ENCODE measurements at regions not wholly inside any gene's neighbourhood (a gene's known extent, or its start where the extent isn't known, plus 50 kb on each side); places are given as distances from the start of the nearest gene placed in this dataset.
"Not testable (repeated sequence)": the region's sequence is repeated elsewhere in the genome, so short reads cannot be mapped to it uniquely, and the experiment has no call there.

GRCh38 chr3:137820366-137820765 lies 56.3 kb downstream of the SOX14 start:
- DNase-seq, result no peak

DNA sequence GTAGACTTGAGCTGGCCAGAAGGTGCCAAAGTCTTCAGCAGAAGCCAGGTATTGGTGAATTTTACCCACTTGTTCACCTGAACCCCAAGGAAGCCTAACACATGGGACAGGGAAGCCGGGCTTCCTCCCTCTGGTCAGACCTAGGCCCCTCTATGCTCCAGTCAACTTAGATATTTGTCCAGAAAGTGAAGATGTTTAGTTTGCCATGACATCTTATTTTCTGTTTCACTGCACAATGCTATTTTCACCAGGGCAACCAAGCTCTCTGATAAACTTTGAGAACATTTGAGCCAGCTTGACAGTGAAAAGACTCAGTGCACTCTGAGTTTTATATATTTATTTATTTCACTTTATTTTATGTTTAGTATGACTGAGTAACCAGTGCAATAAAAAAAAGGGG lies 71.0 kb downstream of the SOX14 start:
- no peak for DNase-seq

GRCh38 chr3:137845194-137845593 lies 81.1 kb downstream of the SOX14 start:
- no peak for DNase-seq

- no peak for DNase-seq
Observed at GRCh38 chr3:137845666-137846065, 81.6 kb downstream of the SOX14 start.

DNA sequence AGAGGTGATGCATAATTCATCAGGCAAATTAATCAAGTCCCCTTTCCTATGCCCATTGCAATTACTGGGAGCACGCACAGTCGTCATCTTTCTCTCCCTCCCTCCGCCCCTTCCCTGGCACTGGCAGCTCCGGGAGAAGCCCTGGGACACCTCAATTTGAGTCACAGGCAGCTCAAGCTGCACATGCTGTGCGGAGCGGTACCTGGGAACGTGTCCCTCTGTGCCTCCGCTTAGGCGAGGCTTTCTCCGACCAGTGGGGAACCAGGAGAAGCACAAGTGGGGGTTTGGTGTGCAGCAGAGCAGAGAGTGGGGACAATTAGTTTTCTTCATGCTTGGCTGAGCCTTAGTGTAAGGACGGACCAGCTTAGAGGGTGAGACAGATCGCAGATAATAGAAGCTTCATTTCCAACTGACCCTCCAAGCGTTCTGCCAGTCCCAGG lies 88.3 kb downstream of the SOX14 start:
- DNase-seq, result no peak

- DNase-seq, result no peak
Observed at GRCh38 chr3:137854533-137855261, 90.6 kb downstream of the SOX14 start.

- DNase-seq, result no peak
Observed at GRCh38 chr3:137866001-137866400, 101.9 kb downstream of the SOX14 start.

GRCh38 chr3:137866933-137867332 lies 102.8 kb downstream of the SOX14 start:
- no peak for DNase-seq

DNA sequence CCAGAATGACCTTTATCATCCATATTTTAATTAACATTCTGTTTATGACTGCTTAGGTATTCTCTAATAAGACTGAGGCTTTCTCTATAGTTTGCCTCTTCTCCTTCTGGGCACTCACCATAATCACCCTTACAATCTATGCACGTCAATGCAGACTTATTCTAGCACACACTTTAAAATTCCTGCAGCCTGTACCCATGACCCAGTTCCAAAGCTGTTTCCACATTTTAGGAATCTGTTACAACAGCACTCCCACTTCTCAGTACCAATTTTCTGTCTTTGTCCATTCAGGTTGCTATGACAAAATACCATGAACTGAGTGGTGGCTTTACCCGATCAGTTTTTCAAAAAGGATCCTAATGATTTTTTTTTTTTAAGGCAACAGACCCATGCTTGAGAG lies 103.5 kb downstream of the SOX14 start:
- no peak for DNase-seq

- no peak for DNase-seq
Observed at GRCh38 chr3:137869022-137869421, 104.9 kb downstream of the SOX14 start.

DNA sequence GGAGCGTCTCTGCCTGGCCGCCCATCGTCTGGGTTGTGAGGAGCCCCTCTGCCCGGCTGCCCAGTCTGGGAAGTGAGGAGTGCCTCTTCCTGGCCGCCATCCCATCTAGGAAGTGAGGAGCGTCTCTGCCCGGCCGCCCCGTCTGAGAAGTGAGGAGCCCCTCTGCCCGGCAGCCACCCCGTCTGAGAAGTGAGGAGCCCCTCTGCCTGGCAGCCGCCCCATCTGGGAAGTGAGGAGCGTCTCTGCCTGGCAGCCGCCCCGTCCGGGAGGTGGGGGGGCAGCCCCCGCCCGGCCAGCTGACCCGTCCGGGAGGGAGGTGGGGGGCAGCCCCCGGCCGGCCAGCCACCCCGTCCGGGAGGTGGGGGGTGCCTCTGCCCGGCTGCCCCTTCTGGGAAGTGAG lies 108.5 kb downstream of the SOX14 start:
- DNase-seq, result not testable (repeated sequence)

DNA sequence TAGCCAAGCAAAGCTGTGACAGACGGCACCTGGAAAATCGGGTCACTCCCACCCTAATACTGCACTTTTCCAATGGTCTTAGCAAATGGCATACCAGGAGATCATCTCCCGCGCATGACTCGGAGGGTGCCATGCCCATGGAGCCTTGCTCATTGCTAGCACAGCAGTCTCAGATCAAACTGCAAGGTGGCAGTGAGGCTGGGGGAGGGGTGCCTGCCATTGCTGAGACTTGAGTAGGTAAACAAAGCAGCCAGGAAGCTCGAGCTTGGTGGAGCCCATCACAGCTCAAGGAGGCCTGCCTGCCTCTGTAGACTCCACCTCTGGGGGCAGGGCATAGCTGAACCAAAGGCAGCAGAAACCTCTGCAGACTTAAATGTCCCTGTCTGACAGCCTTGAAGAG lies 113.1 kb upstream of the CLDN18 start:
- DNase-seq, result not testable (repeated sequence)

- no peak for DNase-seq
Observed at GRCh38 chr3:137906985-137907649, 102.8 kb upstream of the CLDN18 start.

DNA sequence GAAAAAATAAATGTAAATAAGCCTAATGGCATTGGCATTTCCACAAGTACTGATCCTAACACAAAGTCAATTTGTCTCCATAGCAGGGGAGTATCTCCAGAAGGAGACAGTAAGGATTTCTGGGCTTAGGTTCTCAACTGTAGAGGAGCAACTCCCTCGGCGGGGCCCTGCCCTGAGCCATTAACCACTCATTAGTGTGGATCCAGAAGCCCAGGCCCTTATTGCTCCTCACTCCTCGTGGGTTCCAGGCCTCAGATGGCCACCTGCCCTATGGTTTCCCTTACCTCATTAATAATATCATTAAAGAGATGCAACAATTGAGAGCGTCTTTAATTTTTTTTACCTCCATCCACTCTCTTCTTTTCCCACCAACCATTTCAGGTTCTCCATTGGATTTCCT lies 85.3 kb upstream of the CLDN18 start:
- DNase-seq, result no peak

- no peak for DNase-seq
Observed at GRCh38 chr3:137925080-137925479, 84.9 kb upstream of the CLDN18 start.

DNA sequence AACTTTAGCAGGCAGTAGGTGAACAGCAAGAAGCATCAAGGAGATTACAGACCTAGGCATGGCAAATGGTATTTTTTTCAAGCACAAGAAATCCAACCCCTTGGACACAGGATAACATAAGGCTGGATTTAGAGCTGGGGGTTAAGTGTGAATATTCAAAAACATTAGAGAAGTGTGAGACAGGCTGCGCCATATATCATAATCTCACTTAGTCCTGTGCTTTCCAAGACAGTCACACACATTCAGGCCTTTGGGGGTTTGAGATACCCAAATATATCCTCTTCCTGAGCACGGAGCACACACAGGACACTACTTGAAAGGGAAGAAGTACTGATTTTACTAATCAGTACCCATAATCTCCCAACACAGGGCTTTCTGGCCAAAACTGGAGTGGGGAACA lies 83.0 kb upstream of the CLDN18 start:
- DNase-seq, result no peak

DNA sequence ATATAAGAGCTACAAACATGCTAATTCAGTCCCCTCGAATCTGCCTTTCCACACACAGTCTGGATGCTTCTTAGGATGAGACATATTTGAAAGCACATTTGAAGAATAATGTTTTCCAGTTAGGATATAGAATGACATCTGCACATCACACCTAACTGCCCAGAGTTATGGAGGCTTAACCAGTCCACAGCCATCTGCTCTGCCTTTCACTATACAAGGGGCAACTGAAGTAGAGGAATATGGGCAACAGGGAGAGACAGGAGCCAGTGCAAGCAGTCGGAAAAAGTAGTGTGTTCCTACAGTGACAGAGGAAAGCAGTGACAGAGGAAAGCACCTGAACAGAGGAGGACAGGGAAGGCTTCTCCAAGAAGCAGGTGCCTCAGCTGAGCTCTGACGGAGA lies 79.0 kb upstream of the CLDN18 start:
- DNase-seq, result no peak

GRCh38 chr3:137938876-137939275 lies 71.1 kb upstream of the CLDN18 start:
- DNase-seq, result no peak

- DNase-seq, result no peak
Observed at GRCh38 chr3:137944593-137944992, 65.4 kb upstream of the CLDN18 start.

GRCh38 chr3:137946356-137946973 lies 63.5 kb upstream of the CLDN18 start:
- peak; percentile 29 for DNase-seq

- no peak for DNase-seq
Observed at GRCh38 chr3:137947117-137947516, 62.8 kb upstream of the CLDN18 start.

GRCh38 chr3:137948400-137949072 lies 61.4 kb upstream of the CLDN18 start:
- DNase-seq, result no peak

- no peak for DNase-seq
Observed at GRCh38 chr3:137958636-137959035, 51.3 kb upstream of the CLDN18 start.

All from CD4-positive, alpha-beta T cell treated with Interleukin-15 for 1 hour (primary cell).